ENCODE measurements at regions not wholly inside any gene's neighbourhood (a gene's known extent, or its start where the extent isn't known, plus 50 kb on each side); places are given as distances from the start of the nearest gene placed in this dataset.

GRCh38 chr18:66826211-66826610 is 222.3 kb upstream of the CDH19 start:
- Histone ChIP-seq H3K27me3 (no peaks in the 10 kb centered on the region), H3K9me3 (no peaks in the 10 kb centered on the region), H3K4me3 (no peak overlapping the region), H3K36me3 (no peaks in the 10 kb centered on the region), H3K4me1 (no peaks in the 10 kb centered on the region), H3K27ac (no peak overlapping the region)
- DNase-seq (no peak), ATAC-seq (no peak)
- intact Hi-C loops (cut with DNase I) = no loop called here
- TF ChIP-seq CTCF (IDR thresholded peaks at IDR 0.05) = no peak

GRCh38 chr18:66825347-66825746 is 221.5 kb upstream of the CDH19 start:
- no peaks in the 10 kb centered on the region for H3K27me3 ChIP-seq
- H3K36me3 ChIP-seq = no peaks in the 10 kb centered on the region
- TF ChIP-seq CTCF (IDR thresholded peaks at IDR 0.05) = no peak
- no peaks in the 10 kb centered on the region for H3K4me1 ChIP-seq
- DNase-seq (no peak), ATAC-seq (no peak)
- intact Hi-C loops (cut with DNase I) = no loop called here
- H3K4me3 ChIP-seq = no peak overlapping the region
- no peak overlapping the region for H3K27ac ChIP-seq
- H3K9me3 ChIP-seq = no peaks in the 10 kb centered on the region

- ATAC-seq = no peak
- no peak for DNase-seq
- intact Hi-C loops (cut with DNase I) = no loop called here
- H3K9me3 ChIP-seq = no peaks in the 10 kb centered on the region
- no peaks in the 10 kb centered on the region for H3K27me3 ChIP-seq
- no peaks in the 10 kb centered on the region for H3K36me3 ChIP-seq
- no peaks in the 10 kb centered on the region for H3K4me1 ChIP-seq
- TF ChIP-seq CTCF (IDR thresholded peaks at IDR 0.05) = no peak
- no peak overlapping the region for H3K4me3 ChIP-seq
- no peak overlapping the region for H3K27ac ChIP-seq
These were observed 215.3 kb upstream of the CDH19 start for GRCh38 chr18:66819235-66819634.

GRCh38 chr18:66813138-66813537 is 209.2 kb upstream of the CDH19 start:
- Histone ChIP-seq H3K36me3 (no peaks in the 10 kb centered on the region), H3K27ac (no peak overlapping the region), H3K27me3 (no peaks in the 10 kb centered on the region), H3K4me3 (no peak overlapping the region), H3K9me3 (no peaks in the 10 kb centered on the region), H3K4me1 (no peaks in the 10 kb centered on the region)
- no peak for ATAC-seq
- TF ChIP-seq CTCF (IDR thresholded peaks at IDR 0.05) = no peak
- intact Hi-C loops (cut with DNase I) = no loop called here
- DNase-seq = no peak

- ATAC-seq = no peak
- H3K27ac ChIP-seq = no peak overlapping the region
- no peaks in the 10 kb centered on the region for H3K36me3 ChIP-seq
- no peaks in the 10 kb centered on the region for H3K9me3 ChIP-seq
- no peaks in the 10 kb centered on the region for H3K27me3 ChIP-seq
- H3K4me3 ChIP-seq = no peak overlapping the region
- intact Hi-C loops (cut with DNase I) = no loop called here
- H3K4me1 ChIP-seq = no peaks in the 10 kb centered on the region
- TF ChIP-seq CTCF (IDR thresholded peaks at IDR 0.05) = no peak
- DNase-seq = no peak
These were observed 191.2 kb upstream of the CDH19 start for GRCh38 chr18:66795051-66795450.

GRCh38 chr18:66792466-66792865 is 188.6 kb upstream of the CDH19 start:
- no peaks in the 10 kb centered on the region for H3K4me1 ChIP-seq
- no peaks in the 10 kb centered on the region for H3K9me3 ChIP-seq
- TF ChIP-seq CTCF (IDR thresholded peaks at IDR 0.05) = no peak
- no peaks in the 10 kb centered on the region for H3K27me3 ChIP-seq
- DNase-seq = no peak
- no peak overlapping the region for H3K4me3 ChIP-seq
- no peak overlapping the region for H3K27ac ChIP-seq
- intact Hi-C loops (cut with DNase I) = no loop called here
- H3K36me3 ChIP-seq = no peaks in the 10 kb centered on the region
- ATAC-seq = no peak

Data from upper lobe of right lung (tissue), 1 donor.